GM10248 (cell line): ENCODE measurements at regions not wholly inside any gene's neighbourhood (a gene's known extent, or its start where the extent isn't known, plus 50 kb on each side); places are given as distances from the start of the nearest gene placed in this dataset.

Experiments used
- CTCF ChIA-PET: fragments of 300-600 bp; sonication (Branson Sonifier 250); formaldehyde crosslinking; extraction: SDS; loops from one replicate; lab custom pipeline; 2021; ENCODE audit warnings: antibody characterized with exemption; lab: Yijun Ruan, JAX
- POLR2A ChIA-PET: fragments of 350-650 bp; sonication (Branson Sonifier 250); formaldehyde crosslinking; extraction: SDS; loops from one replicate; lab custom pipeline; 2020; ENCODE audit warnings: antibody characterized with exemption; lab: Yijun Ruan, JAX
- DNase-seq: peaks from one replicate; pipeline ENCODE4 v3.0.0; 2012; ENCODE audit errors: extremely low spot score
- CTCF ChIP-seq: IDR thresholded peaks from 2 replicates; pipeline ENCODE4 v1.5.1; 2012; ENCODE audit warnings: mild to moderate bottlenecking, low read depth; ENCODE audit errors: extremely low read depth, missing control alignments, control extremely low read depth

- no peak for TF ChIP-seq CTCF
- CTCF ChIA-PET: interaction anchor here (1.2 to 1.6 kb wide), 2 partner anchors 9 to 13 kb away, joined by 3 read pairs; no protein-coding TSS in a partner anchor
- no peak for DNase-seq
- POLR2A ChIA-PET: no interaction called here
These were observed 701.1 kb upstream of the KLHL29 start for GRCh38 chr2:22683914-22684313.

- no peak for DNase-seq
- POLR2A ChIA-PET: no interaction called here
These were observed 694.9 kb upstream of the KLHL29 start for GRCh38 chr2:22690096-22690495.

GRCh38 chr2:22691666-22692065, 693.3 kb upstream of the KLHL29 start:
- no peak for DNase-seq
- CTCF ChIA-PET: interaction anchor here (1.1 kb wide), 1 partner anchor 11 kb away, joined by 3 read pairs; no protein-coding TSS in a partner anchor
- TF ChIP-seq CTCF: no peak
- POLR2A ChIA-PET: no interaction called here

More at GRCh38 chr2:22690096-22690495, 694.9 kb upstream of the KLHL29 start:
- CTCF ChIA-PET: no interaction called here
- no peak for TF ChIP-seq CTCF

GRCh38 chr2:22692746-22693145, 692.2 kb upstream of the KLHL29 start:
- POLR2A ChIA-PET: no interaction called here
- no peak for DNase-seq
- CTCF ChIA-PET: interaction anchor here (2.1 kb wide), 1 partner anchor 13 kb away, joined by 6 read pairs; no protein-coding TSS in a partner anchor
- no peak for TF ChIP-seq CTCF

- no peak for TF ChIP-seq CTCF
- POLR2A ChIA-PET: no interaction called here
- DNase-seq: no peak
- CTCF ChIA-PET: interaction anchor here (2.1 kb wide), 1 partner anchor 14 kb away, joined by 6 read pairs; no protein-coding TSS in a partner anchor
These were observed 690.7 kb upstream of the KLHL29 start for GRCh38 chr2:22694300-22694699.

GRCh38 chr2:22694856-22695255, 690.1 kb upstream of the KLHL29 start:
- ChIA-PET POLR2A (no interaction called here), CTCF (interaction anchor here (2.1 kb wide), 1 partner anchor 15 kb away, joined by 6 read pairs; no protein-coding TSS in a partner anchor)

More at GRCh38 chr2:22694856-22695255, 690.1 kb upstream of the KLHL29 start:
- no peak for DNase-seq
- TF ChIP-seq CTCF: no peak
